ENCODE measurements at regions not wholly inside any gene's neighbourhood (a gene's known extent, or its start where the extent isn't known, plus 50 kb on each side); places are given as distances from the start of the nearest gene placed in this dataset.
A peak's percentile ranks its signal among the peaks of the same experiment; 100 is the strongest.

DNA sequence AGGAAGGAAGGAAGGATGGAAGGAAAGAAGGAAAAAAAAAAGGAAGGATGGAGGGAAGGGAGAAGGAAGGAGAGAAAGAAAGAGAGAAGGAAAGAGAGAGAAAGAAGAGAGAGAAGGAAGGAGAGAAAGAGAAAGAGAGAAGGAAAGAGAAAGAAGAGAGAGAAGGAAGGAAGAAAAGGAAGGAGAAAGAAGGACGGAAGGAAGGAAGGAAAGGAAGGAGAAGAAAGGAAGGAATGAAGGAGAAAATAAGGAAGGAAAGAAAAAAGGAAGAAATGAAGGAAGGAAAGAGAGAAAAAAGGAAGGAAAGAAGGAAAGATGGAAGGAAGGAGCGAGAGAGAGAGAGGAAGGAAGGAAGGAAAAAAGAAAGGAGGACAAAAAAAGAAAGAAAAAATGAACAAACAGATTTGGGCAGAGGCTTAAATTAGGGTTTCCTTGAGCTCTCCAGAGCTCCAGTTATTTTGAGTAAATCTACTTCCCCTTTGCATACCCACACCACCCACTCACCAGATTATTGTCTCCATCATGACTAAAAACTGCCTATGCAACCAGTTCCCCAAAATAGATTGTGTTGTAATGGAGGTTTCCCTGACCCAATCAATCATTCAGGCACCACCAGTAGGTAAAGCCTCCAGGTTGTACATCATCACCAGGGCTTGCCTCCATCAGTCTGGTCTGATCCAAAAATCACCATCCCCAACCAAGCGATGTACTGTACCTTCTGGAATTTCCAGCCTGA lies 1722.9 kb upstream of the PCDH10 start:
- WGBS (ENCODE audit: extremely low coverage, insufficient coverage, insufficient read length) = 85% methylated on average over 2 of the region's 3 CpGs
- H2AK5ac ChIP-seq (ENCODE audit: low read length) = no peak overlapping the region
- H3K4me3 ChIP-seq (ENCODE audit: low read depth, low read length) = no peak overlapping the region
- no peak overlapping the region for H3K4ac ChIP-seq (ENCODE audit: low read depth, low read length)
- peaks cover 0 to 1% of the 10 kb centered on the region in 2 experiments for H3K36me3 ChIP-seq (ENCODE audit: control insufficient read depth in 1 of 2, insufficient read depth in 2 of 2, low read length in 2 of 2)
- H3K9ac ChIP-seq (ENCODE audit: low read length) = no peak overlapping the region
- no peak overlapping the region for H4K8ac ChIP-seq (ENCODE audit: low read depth, low read length)
- no peak overlapping the region for H2BK5ac ChIP-seq (ENCODE audit: low read depth, low read length, poor library complexity)
- no peaks in the 10 kb centered on the region for H3K79me2 ChIP-seq (ENCODE audit: control insufficient read depth, insufficient read depth, low read length, poor library complexity)
- no peak overlapping the region for H2AFZ ChIP-seq (ENCODE audit: insufficient read depth, low read length, poor library complexity)
- no peaks in the 10 kb centered on the region for H3K27me3 ChIP-seq (ENCODE audit: insufficient read depth, low read length)
- H3K18ac ChIP-seq (ENCODE audit: low read length) = no peak overlapping the region
- no peak overlapping the region for H2BK12ac ChIP-seq (ENCODE audit: low read length)
- H3K14ac ChIP-seq (ENCODE audit: low read length) = no peak overlapping the region
- no peaks in the 10 kb centered on the region for H3K9me3 ChIP-seq (ENCODE audit: insufficient read depth, low read depth, low read length)
- no peak overlapping the region for H4K12ac ChIP-seq (ENCODE audit: low read depth, low read length)
- H3K23ac ChIP-seq (ENCODE audit: low read length) = no peak overlapping the region
- no peaks in the 10 kb centered on the region for H3K79me1 ChIP-seq (ENCODE audit: low read length)
- no peak overlapping the region for H2BK120ac ChIP-seq (ENCODE audit: insufficient read depth, low read length, poor library complexity)
- H3K4me2 ChIP-seq (ENCODE audit: low read length) = no peak overlapping the region
- DNase-seq = no peak
- H3K27ac ChIP-seq (ENCODE audit: low read depth, low read length) = no peak overlapping the region
- H4K91ac ChIP-seq (ENCODE audit: low read depth, low read length) = no peak overlapping the region
- no peaks in the 10 kb centered on the region for H3K4me1 ChIP-seq (ENCODE audit: control insufficient read depth in 1 of 2, insufficient read depth in 2 of 2, low read length in 2 of 2)

DNA sequence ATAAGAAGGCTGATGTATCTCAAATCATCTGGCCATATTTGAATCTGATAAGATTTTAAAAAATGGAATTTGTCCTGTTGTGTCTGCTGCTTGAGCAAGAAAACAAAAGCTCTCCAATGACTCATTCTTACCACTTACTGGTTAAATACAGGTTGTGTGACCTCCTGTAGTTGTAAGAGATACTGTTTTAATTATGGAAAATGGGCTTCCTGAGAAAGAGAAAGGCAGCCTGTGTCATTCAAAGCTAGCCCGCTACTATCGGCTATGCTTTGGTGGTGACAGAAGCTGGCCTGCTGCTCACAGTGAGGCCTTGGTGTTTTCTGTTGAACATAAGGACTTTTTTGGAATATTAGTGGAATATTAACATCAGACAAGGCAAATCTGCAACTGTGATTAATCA lies 1722.1 kb upstream of the PCDH10 start:
- H2BK12ac ChIP-seq (ENCODE audit: low read length) = no peak overlapping the region
- no peak overlapping the region for H2AK5ac ChIP-seq (ENCODE audit: low read length)
- H3K36me3 ChIP-seq (ENCODE audit: control insufficient read depth in 1 of 2, insufficient read depth in 2 of 2, low read length in 2 of 2) = peaks cover 0 to 1% of the 10 kb centered on the region in 2 experiments
- DNase-seq = peak; percentile 14 to 83
- H3K9me3 ChIP-seq (ENCODE audit: insufficient read depth, low read depth, low read length) = no peaks in the 10 kb centered on the region
- no peak overlapping the region for H3K4me3 ChIP-seq (ENCODE audit: low read depth, low read length)
- H3K14ac ChIP-seq (ENCODE audit: low read length) = no peak overlapping the region
- H4K91ac ChIP-seq (ENCODE audit: low read depth, low read length) = no peak overlapping the region
- H3K4me1 ChIP-seq (ENCODE audit: control insufficient read depth in 1 of 2, insufficient read depth in 2 of 2, low read length in 2 of 2) = no peaks in the 10 kb centered on the region
- H4K12ac ChIP-seq (ENCODE audit: low read depth, low read length) = no peak overlapping the region
- no peak overlapping the region for H3K4me2 ChIP-seq (ENCODE audit: low read length)
- no CpG with 5 or more reads among the region's 2 CpGs for WGBS (ENCODE audit: extremely low coverage, insufficient coverage, insufficient read length)
- no peak overlapping the region for H2AFZ ChIP-seq (ENCODE audit: insufficient read depth, low read length, poor library complexity)
- no peaks in the 10 kb centered on the region for H3K79me2 ChIP-seq (ENCODE audit: control insufficient read depth, insufficient read depth, low read length, poor library complexity)
- H2BK120ac ChIP-seq (ENCODE audit: insufficient read depth, low read length, poor library complexity) = no peak overlapping the region
- no peak overlapping the region for H4K8ac ChIP-seq (ENCODE audit: low read depth, low read length)
- H3K18ac ChIP-seq (ENCODE audit: low read length) = no peak overlapping the region
- no peak overlapping the region for H3K23ac ChIP-seq (ENCODE audit: low read length)
- H3K9ac ChIP-seq (ENCODE audit: low read length) = no peak overlapping the region
- H3K79me1 ChIP-seq (ENCODE audit: low read length) = no peaks in the 10 kb centered on the region
- H3K4ac ChIP-seq (ENCODE audit: low read depth, low read length) = no peak overlapping the region
- H2BK5ac ChIP-seq (ENCODE audit: low read depth, low read length, poor library complexity) = no peak overlapping the region
- H3K27ac ChIP-seq (ENCODE audit: low read depth, low read length) = no peak overlapping the region
- H3K27me3 ChIP-seq (ENCODE audit: insufficient read depth, low read length) = no peaks in the 10 kb centered on the region

DNA sequence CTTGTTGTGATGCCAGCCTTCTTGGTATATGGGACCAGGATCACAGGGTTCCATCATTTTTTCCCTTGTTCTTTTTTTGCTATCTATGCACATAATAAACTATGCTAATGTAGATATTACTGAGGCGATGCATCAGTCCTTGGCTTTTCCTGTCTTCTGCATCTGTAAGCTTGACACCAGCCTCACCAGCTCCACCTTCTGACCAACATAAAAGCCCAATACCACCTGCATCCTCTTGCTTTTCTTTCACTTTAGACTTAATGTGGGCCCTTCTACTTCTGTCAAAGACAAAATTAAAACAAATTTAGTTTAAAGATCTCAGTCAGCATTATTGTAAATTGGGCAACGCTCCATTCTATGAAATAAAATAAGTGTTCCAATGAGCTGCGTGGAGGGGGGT lies 1718.8 kb upstream of the PCDH10 start:
- H3K9me3 ChIP-seq (ENCODE audit: insufficient read depth, low read depth, low read length) = no peaks in the 10 kb centered on the region

GRCh38 chr4:131441004-131441688 lies 1707.9 kb upstream of the PCDH10 start:
- Histone ChIP-seq H4K12ac (ENCODE audit: low read depth, low read length) (no peak overlapping the region), H2AFZ (ENCODE audit: insufficient read depth, low read length, poor library complexity) (no peak overlapping the region), H3K9me3 (ENCODE audit: insufficient read depth, low read depth, low read length) (peaks cover 2% of the 10 kb centered on the region), H3K4me1 (ENCODE audit: control insufficient read depth in 1 of 2, insufficient read depth in 2 of 2, low read length in 2 of 2) (no peaks in the 10 kb centered on the region), H3K4ac (ENCODE audit: low read depth, low read length) (no peak overlapping the region), H3K4me3 (ENCODE audit: low read depth, low read length) (no peak overlapping the region), H2AK5ac (ENCODE audit: low read length) (no peak overlapping the region), H4K91ac (ENCODE audit: low read depth, low read length) (no peak overlapping the region), H3K18ac (ENCODE audit: low read length) (no peak overlapping the region), H3K79me2 (ENCODE audit: control insufficient read depth, insufficient read depth, low read length, poor library complexity) (no peaks in the 10 kb centered on the region), H3K9ac (ENCODE audit: low read length) (no peak overlapping the region), H3K79me1 (ENCODE audit: low read length) (no peaks in the 10 kb centered on the region), H2BK5ac (ENCODE audit: low read depth, low read length, poor library complexity) (no peak overlapping the region), H3K27ac (ENCODE audit: low read depth, low read length) (no peak overlapping the region), H3K23ac (ENCODE audit: low read length) (no peak overlapping the region), H3K36me3 (ENCODE audit: control insufficient read depth in 1 of 2, insufficient read depth in 2 of 2, low read length in 2 of 2) (no peaks in the 10 kb centered on the region), H2BK12ac (ENCODE audit: low read length) (no peak overlapping the region), H3K4me2 (ENCODE audit: low read length) (no peak overlapping the region), H3K27me3 (ENCODE audit: insufficient read depth, low read length) (no peaks in the 10 kb centered on the region), H2BK120ac (ENCODE audit: insufficient read depth, low read length, poor library complexity) (no peak overlapping the region), H3K14ac (ENCODE audit: low read length) (no peak overlapping the region), H4K8ac (ENCODE audit: low read depth, low read length) (no peak overlapping the region)
- no CpG with 5 or more reads among the region's 7 CpGs for WGBS (ENCODE audit: extremely low coverage, insufficient coverage, insufficient read length)
- no peak for DNase-seq

More for the DNA sequence above, 1718.8 kb upstream of the PCDH10 start:
- peaks cover 0 to 1% of the 10 kb centered on the region in 2 experiments for H3K36me3 ChIP-seq (ENCODE audit: control insufficient read depth in 1 of 2, insufficient read depth in 2 of 2, low read length in 2 of 2)
- no peak for DNase-seq
- H3K27ac ChIP-seq (ENCODE audit: low read depth, low read length) = no peak overlapping the region
- no peak overlapping the region for H3K4me2 ChIP-seq (ENCODE audit: low read length)
- no peak overlapping the region for H3K18ac ChIP-seq (ENCODE audit: low read length)
- H3K14ac ChIP-seq (ENCODE audit: low read length) = no peak overlapping the region
- no peak overlapping the region for H3K9ac ChIP-seq (ENCODE audit: low read length)
- H2AK5ac ChIP-seq (ENCODE audit: low read length) = no peak overlapping the region
- no CpG with 5 or more reads among the region's 3 CpGs for WGBS (ENCODE audit: extremely low coverage, insufficient coverage, insufficient read length)
- H2BK5ac ChIP-seq (ENCODE audit: low read depth, low read length, poor library complexity) = no peak overlapping the region
- no peak overlapping the region for H2BK12ac ChIP-seq (ENCODE audit: low read length)
- no peak overlapping the region for H3K4me3 ChIP-seq (ENCODE audit: low read depth, low read length)
- H4K12ac ChIP-seq (ENCODE audit: low read depth, low read length) = no peak overlapping the region
- H3K23ac ChIP-seq (ENCODE audit: low read length) = no peak overlapping the region
- no peak overlapping the region for H2AFZ ChIP-seq (ENCODE audit: insufficient read depth, low read length, poor library complexity)
- no peak overlapping the region for H4K8ac ChIP-seq (ENCODE audit: low read depth, low read length)
- no peaks in the 10 kb centered on the region for H3K79me2 ChIP-seq (ENCODE audit: control insufficient read depth, insufficient read depth, low read length, poor library complexity)
- no peaks in the 10 kb centered on the region for H3K27me3 ChIP-seq (ENCODE audit: insufficient read depth, low read length)
- H4K91ac ChIP-seq (ENCODE audit: low read depth, low read length) = no peak overlapping the region
- H3K4me1 ChIP-seq (ENCODE audit: control insufficient read depth in 1 of 2, insufficient read depth in 2 of 2, low read length in 2 of 2) = no peaks in the 10 kb centered on the region
- H3K4ac ChIP-seq (ENCODE audit: low read depth, low read length) = no peak overlapping the region
- H3K79me1 ChIP-seq (ENCODE audit: low read length) = no peaks in the 10 kb centered on the region
- no peak overlapping the region for H2BK120ac ChIP-seq (ENCODE audit: insufficient read depth, low read length, poor library complexity)
